Astrocyte of the spinal cord (primary cell): ENCODE measurements at regions not wholly inside any gene's neighbourhood (a gene's known extent, or its start where the extent isn't known, plus 50 kb on each side); places are given as distances from the start of the nearest gene placed in this dataset.

Source experiments
- DNase-seq: peaks from one replicate; pipeline ENCODE4 v3.0.0; 2011; ENCODE audit warnings: low read depth, low spot score
- H3K4me3 ChIP-seq: 2 replicates; pipeline ENCODE4 v1.5.1; 2011; ENCODE audit warnings: low read depth, mild to moderate bottlenecking, low read length, moderate library complexity
- in situ Hi-C: cut with HindIII; loops from 2 replicates; pipeline ENCODE4 v1.10.0; 2017; ENCODE audit warnings: low sequenced_read_pairs
- TF ChIP-seq, protein P1 (sequence below): IDR thresholded peaks from 2 replicates; pipeline ENCODE4 v1.5.1; 2012; ENCODE audit warnings: low read depth, mild to moderate bottlenecking, low read length, inconsistent platforms

DNA sequence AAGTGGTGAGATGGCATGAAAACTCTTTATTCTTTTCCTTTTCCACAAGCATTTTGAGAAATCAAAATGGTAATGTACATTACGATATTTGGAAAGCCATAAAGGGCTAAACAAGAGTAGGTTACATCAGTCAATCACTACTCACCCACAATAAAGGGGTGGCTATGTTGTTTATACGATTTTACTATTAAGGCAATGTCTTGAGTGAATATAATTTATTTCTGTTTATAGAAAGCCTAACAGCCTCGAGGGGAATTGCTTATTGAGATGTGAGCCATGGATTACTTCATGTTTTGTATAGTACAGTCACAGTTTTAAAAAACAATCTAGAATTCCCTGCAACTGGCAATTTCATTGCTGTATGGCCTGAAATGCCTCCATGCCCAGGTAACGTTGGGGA lies 237.5 kb upstream of the RBBP8 start:
- DNase-seq: no peak
- no peak overlapping the region for H3K4me3 ChIP-seq
- TF ChIP-seq, protein P1, sequence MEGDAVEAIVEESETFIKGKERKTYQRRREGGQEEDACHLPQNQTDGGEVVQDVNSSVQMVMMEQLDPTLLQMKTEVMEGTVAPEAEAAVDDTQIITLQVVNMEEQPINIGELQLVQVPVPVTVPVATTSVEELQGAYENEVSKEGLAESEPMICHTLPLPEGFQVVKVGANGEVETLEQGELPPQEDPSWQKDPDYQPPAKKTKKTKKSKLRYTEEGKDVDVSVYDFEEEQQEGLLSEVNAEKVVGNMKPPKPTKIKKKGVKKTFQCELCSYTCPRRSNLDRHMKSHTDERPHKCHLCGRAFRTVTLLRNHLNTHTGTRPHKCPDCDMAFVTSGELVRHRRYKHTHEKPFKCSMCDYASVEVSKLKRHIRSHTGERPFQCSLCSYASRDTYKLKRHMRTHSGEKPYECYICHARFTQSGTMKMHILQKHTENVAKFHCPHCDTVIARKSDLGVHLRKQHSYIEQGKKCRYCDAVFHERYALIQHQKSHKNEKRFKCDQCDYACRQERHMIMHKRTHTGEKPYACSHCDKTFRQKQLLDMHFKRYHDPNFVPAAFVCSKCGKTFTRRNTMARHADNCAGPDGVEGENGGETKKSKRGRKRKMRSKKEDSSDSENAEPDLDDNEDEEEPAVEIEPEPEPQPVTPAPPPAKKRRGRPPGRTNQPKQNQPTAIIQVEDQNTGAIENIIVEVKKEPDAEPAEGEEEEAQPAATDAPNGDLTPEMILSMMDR: no peak
- in situ Hi-C loops: no loop called here

DNA sequence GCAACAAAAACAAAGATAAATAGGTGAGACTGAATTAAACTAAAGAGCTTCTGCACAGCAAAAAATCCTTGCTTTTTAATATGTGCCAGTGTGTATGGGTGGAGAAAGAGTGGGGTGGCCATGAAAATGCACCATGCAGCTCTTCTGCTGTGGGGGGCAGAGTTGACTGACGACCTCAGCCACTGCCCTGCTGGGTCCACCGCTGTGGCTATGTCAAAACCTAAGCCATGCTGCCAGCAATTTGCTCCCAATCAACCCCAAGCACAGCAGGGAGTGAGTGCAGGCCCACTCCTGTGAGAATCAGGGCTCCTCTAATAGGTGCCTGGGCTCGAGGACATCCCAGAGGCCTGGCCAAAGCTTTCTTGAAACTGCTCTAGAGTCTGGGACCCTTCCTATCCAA lies 235.6 kb upstream of the RBBP8 start:
- TF ChIP-seq, protein P1: no peak
- H3K4me3 ChIP-seq: no peak overlapping the region
- in situ Hi-C loops: no loop called here
- DNase-seq: no peak

DNA sequence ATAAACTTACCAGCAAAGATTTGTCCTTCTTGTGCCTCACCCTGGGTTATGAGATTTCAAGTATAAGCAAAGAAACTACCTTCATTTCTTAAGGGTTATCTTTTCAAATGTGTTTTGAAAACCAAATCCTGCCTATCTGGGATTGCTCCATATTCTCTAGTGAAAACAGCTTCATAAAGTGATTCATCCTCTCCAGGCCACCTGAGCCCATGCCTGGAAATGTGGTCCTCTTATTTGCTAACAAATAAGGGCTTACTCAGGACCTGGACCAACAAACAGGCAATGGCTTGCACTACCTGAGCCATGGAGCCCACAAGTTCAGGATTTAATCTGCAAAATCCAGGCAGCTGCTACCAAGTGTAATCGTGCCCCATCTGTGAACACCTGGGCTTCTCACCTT lies 234.4 kb upstream of the RBBP8 start:
- DNase-seq: no peak
- TF ChIP-seq, protein P1: no peak
- H3K4me3 ChIP-seq: no peak overlapping the region
- in situ Hi-C loops: no loop called here

DNA sequence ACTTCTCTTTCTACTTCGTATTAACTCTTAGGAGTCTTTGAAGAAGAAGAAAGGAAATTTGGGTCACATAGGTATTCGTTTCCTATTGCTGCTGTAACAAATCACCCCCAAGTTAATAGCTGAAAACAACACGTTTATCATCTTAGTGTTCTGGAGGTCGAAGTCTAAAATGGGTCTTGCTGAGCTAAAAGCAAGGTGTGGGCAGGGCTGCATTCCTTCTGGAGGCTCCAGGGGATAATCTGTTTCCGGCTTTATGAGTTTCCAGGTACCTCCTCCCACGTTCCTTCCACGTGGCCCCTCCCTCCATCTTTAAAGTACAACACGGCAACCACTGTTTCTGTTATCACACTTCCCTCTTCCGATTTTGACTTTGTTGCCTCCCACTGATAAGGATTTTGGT lies 233.5 kb upstream of the RBBP8 start:
- TF ChIP-seq, protein P1: no peak
- in situ Hi-C loops: no loop called here

DNA sequence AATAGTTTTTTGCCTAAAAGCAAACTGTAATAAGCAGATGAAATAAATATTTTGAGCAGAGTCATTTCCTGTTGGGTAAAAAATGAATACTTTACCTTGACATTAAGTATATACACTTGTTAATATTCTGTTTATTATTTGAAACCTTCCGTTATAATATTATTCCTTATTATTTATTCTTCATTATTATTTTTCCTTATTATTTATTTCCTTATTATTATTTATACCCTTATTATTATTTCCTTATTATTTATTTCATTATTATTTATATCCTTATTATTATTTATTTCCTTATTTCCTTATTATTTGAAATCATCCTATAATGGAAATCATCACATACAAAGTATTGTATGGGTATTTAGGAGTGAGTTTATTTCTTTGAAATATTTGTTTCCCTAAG lies 232.2 kb upstream of the RBBP8 start:
- no peak for DNase-seq
- in situ Hi-C loops: no loop called here
- TF ChIP-seq, protein P1: no peak
- no peak overlapping the region for H3K4me3 ChIP-seq

More for the DNA sequence above, 233.5 kb upstream of the RBBP8 start:
- no peak for DNase-seq
- H3K4me3 ChIP-seq: no peak overlapping the region

DNA sequence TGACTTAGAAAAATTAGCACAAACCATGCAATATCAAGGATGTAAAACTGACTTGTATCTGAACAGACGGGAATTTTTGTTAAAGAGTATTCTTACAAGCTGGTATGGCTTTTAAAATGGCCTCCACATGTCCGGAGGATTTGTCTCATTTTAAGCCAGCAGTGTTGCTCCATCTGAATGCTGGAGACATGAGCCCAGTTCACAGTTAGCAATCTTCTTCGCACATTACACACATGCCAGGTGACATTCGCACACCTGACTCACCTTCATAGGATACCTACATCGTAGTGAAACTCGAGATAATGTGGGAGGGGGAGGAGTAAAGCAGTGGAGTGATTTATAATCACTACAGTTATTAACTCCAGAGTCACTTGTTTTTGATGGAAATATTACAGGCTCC lies 231.8 kb upstream of the RBBP8 start:
- TF ChIP-seq, protein P1: no peak
- H3K4me3 ChIP-seq: no peak overlapping the region
- in situ Hi-C loops: no loop called here
- no peak for DNase-seq

DNA sequence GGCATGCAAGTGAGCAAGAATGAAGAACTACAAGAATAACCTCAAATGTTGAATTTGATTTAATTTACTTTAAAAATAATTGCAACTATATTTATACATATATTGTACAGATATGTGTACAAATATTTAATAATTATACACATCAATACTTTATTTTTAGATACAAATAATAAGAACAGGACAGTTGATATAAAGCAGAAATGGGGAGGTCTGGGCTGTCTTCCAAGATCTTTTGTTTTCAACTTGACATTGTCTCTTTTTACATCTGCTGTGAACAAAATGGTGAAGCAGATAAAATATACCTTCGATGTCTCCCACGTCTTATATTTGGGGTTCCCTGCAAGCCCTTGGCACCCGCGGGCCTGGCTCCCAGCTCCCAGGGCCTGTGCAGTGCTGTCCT lies 231.3 kb upstream of the RBBP8 start:
- in situ Hi-C loops: no loop called here
- TF ChIP-seq, protein P1: no peak
- no peak overlapping the region for H3K4me3 ChIP-seq
- no peak for DNase-seq
